ENCODE measurements at regions not wholly inside any gene's neighbourhood (a gene's known extent, or its start where the extent isn't known, plus 50 kb on each side); places are given as distances from the start of the nearest gene placed in this dataset.

GRCh38 chr10:45199205-45199740 lies 116.1 kb downstream of the OR13A1 start:
- H3K4me1 ChIP-seq (ENCODE audit: insufficient read depth, insufficient read length) = no peaks in the 10 kb centered on the region
- H3K9me3 ChIP-seq (ENCODE audit: insufficient read depth, low read length) = no peaks in the 10 kb centered on the region
- H3K4me3 ChIP-seq (ENCODE audit: insufficient read length, low read depth) = no peak overlapping the region
- H3K27me3 ChIP-seq (ENCODE audit: insufficient read depth, insufficient read length) = no peaks in the 10 kb centered on the region
- no peak for DNase-seq (ENCODE audit: low read depth, low spot score)
- no peaks in the 10 kb centered on the region for H3K36me3 ChIP-seq (ENCODE audit: insufficient read depth, insufficient read length, low read length)
- TF ChIP-seq YY1 (IDR thresholded peaks at IDR 0.05; ENCODE audit: insufficient read depth, insufficient read length) (no peak), SUZ12 (IDR thresholded peaks at IDR 0.05; ENCODE audit: extremely low read depth, insufficient read depth, insufficient read length) (no peak), ZNF274 (IDR thresholded peaks at IDR 0.05; ENCODE audit: low read depth, low read length) (no peak)
- H3K9ac ChIP-seq (ENCODE audit: insufficient read length, low read depth) = no peak overlapping the region

GRCh38 chr10:45201271-45201670 lies 114.1 kb downstream of the OR13A1 start:
- no peak overlapping the region for H3K4me3 ChIP-seq (ENCODE audit: insufficient read length, low read depth)
- H3K4me1 ChIP-seq (ENCODE audit: insufficient read depth, insufficient read length) = no peaks in the 10 kb centered on the region
- no peak for DNase-seq (ENCODE audit: low read depth, low spot score)
- H3K36me3 ChIP-seq (ENCODE audit: insufficient read depth, insufficient read length, low read length) = no peaks in the 10 kb centered on the region
- H3K9me3 ChIP-seq (ENCODE audit: insufficient read depth, low read length) = no peaks in the 10 kb centered on the region
- H3K27me3 ChIP-seq (ENCODE audit: insufficient read depth, insufficient read length) = no peaks in the 10 kb centered on the region
- TF ChIP-seq YY1 (IDR thresholded peaks at IDR 0.05; ENCODE audit: insufficient read depth, insufficient read length) = no peak
- TF ChIP-seq ZNF274 (IDR thresholded peaks at IDR 0.05; ENCODE audit: low read depth, low read length) = no peak
- no peak for TF ChIP-seq SUZ12 (IDR thresholded peaks at IDR 0.05; ENCODE audit: extremely low read depth, insufficient read depth, insufficient read length)
- no peak overlapping the region for H3K9ac ChIP-seq (ENCODE audit: insufficient read length, low read depth)

GRCh38 chr10:45202242-45202641 lies 113.2 kb downstream of the OR13A1 start:
- H3K4me1 ChIP-seq (ENCODE audit: insufficient read depth, insufficient read length) = no peaks in the 10 kb centered on the region
- H3K4me3 ChIP-seq (ENCODE audit: insufficient read length, low read depth) = no peak overlapping the region
- no peak for DNase-seq (ENCODE audit: low read depth, low spot score)
- H3K36me3 ChIP-seq (ENCODE audit: insufficient read depth, insufficient read length, low read length) = no peaks in the 10 kb centered on the region
- no peaks in the 10 kb centered on the region for H3K9me3 ChIP-seq (ENCODE audit: insufficient read depth, low read length)
- no peak overlapping the region for H3K9ac ChIP-seq (ENCODE audit: insufficient read length, low read depth)
- no peaks in the 10 kb centered on the region for H3K27me3 ChIP-seq (ENCODE audit: insufficient read depth, insufficient read length)
- no peak for TF ChIP-seq SUZ12 (IDR thresholded peaks at IDR 0.05; ENCODE audit: extremely low read depth, insufficient read depth, insufficient read length)
- no peak for TF ChIP-seq YY1 (IDR thresholded peaks at IDR 0.05; ENCODE audit: insufficient read depth, insufficient read length)
- TF ChIP-seq ZNF274 (IDR thresholded peaks at IDR 0.05; ENCODE audit: low read depth, low read length) = no peak

GRCh38 chr10:45204954-45205775 lies 110.2 kb downstream of the OR13A1 start:
- no peak for TF ChIP-seq ZNF274 (IDR thresholded peaks at IDR 0.05; ENCODE audit: low read depth, low read length)
- TF ChIP-seq YY1 (IDR thresholded peaks at IDR 0.05; ENCODE audit: insufficient read depth, insufficient read length) = no peak
- H3K27me3 ChIP-seq (ENCODE audit: insufficient read depth, insufficient read length) = no peaks in the 10 kb centered on the region
- no peak for DNase-seq (ENCODE audit: low read depth, low spot score)
- no peaks in the 10 kb centered on the region for H3K36me3 ChIP-seq (ENCODE audit: insufficient read depth, insufficient read length, low read length)
- H3K4me3 ChIP-seq (ENCODE audit: insufficient read length, low read depth) = no peak overlapping the region
- no peak overlapping the region for H3K9ac ChIP-seq (ENCODE audit: insufficient read length, low read depth)
- peaks cover 13% of the 10 kb centered on the region for H3K9me3 ChIP-seq (ENCODE audit: insufficient read depth, low read length)
- H3K4me1 ChIP-seq (ENCODE audit: insufficient read depth, insufficient read length) = no peaks in the 10 kb centered on the region

- Histone ChIP-seq H3K9ac (ENCODE audit: insufficient read length, low read depth) (no peak overlapping the region), H3K4me1 (ENCODE audit: insufficient read depth, insufficient read length) (no peaks in the 10 kb centered on the region), H3K9me3 (ENCODE audit: insufficient read depth, low read length) (peaks cover 13% of the 10 kb centered on the region), H3K4me3 (ENCODE audit: insufficient read length, low read depth) (no peak overlapping the region), H3K36me3 (ENCODE audit: insufficient read depth, insufficient read length, low read length) (no peaks in the 10 kb centered on the region), H3K27me3 (ENCODE audit: insufficient read depth, insufficient read length) (no peaks in the 10 kb centered on the region)
- no peak for DNase-seq (ENCODE audit: low read depth, low spot score)
- TF ChIP-seq ZNF274 (IDR thresholded peaks at IDR 0.05; ENCODE audit: low read depth, low read length) (no peak), SUZ12 (IDR thresholded peaks at IDR 0.05; ENCODE audit: extremely low read depth, insufficient read depth, insufficient read length) (no peak), YY1 (IDR thresholded peaks at IDR 0.05; ENCODE audit: insufficient read depth, insufficient read length) (no peak)
These were observed 105.5 kb downstream of the OR13A1 start for GRCh38 chr10:45209888-45210287.

- H3K4me1 ChIP-seq (ENCODE audit: insufficient read depth, insufficient read length) = no peaks in the 10 kb centered on the region
- H3K4me3 ChIP-seq (ENCODE audit: insufficient read length, low read depth) = no peak overlapping the region
- H3K9ac ChIP-seq (ENCODE audit: insufficient read length, low read depth) = no peak overlapping the region
- no peaks in the 10 kb centered on the region for H3K36me3 ChIP-seq (ENCODE audit: insufficient read depth, insufficient read length, low read length)
- DNase-seq (ENCODE audit: low read depth, low spot score) = no peak
- H3K9me3 ChIP-seq (ENCODE audit: insufficient read depth, low read length) = peaks cover 13% of the 10 kb centered on the region
- TF ChIP-seq YY1 (IDR thresholded peaks at IDR 0.05; ENCODE audit: insufficient read depth, insufficient read length) = no peak
- no peak for TF ChIP-seq ZNF274 (IDR thresholded peaks at IDR 0.05; ENCODE audit: low read depth, low read length)
- TF ChIP-seq SUZ12 (IDR thresholded peaks at IDR 0.05; ENCODE audit: extremely low read depth, insufficient read depth, insufficient read length) = no peak
- H3K27me3 ChIP-seq (ENCODE audit: insufficient read depth, insufficient read length) = no peaks in the 10 kb centered on the region
These were observed 103.8 kb downstream of the OR13A1 start for GRCh38 chr10:45211576-45211975.

GRCh38 chr10:45219416-45219815 lies 96.0 kb downstream of the OR13A1 start:
- no peak for DNase-seq (ENCODE audit: low read depth, low spot score)
- TF ChIP-seq SUZ12 (IDR thresholded peaks at IDR 0.05; ENCODE audit: extremely low read depth, insufficient read depth, insufficient read length) = no peak
- TF ChIP-seq ZNF274 (IDR thresholded peaks at IDR 0.05; ENCODE audit: low read depth, low read length) = no peak
- no peak for TF ChIP-seq YY1 (IDR thresholded peaks at IDR 0.05; ENCODE audit: insufficient read depth, insufficient read length)
- Histone ChIP-seq H3K9me3 (ENCODE audit: insufficient read depth, low read length) (no peaks in the 10 kb centered on the region), H3K36me3 (ENCODE audit: insufficient read depth, insufficient read length, low read length) (no peaks in the 10 kb centered on the region), H3K4me3 (ENCODE audit: insufficient read length, low read depth) (no peak overlapping the region), H3K9ac (ENCODE audit: insufficient read length, low read depth) (no peak overlapping the region), H3K27me3 (ENCODE audit: insufficient read depth, insufficient read length) (no peaks in the 10 kb centered on the region), H3K4me1 (ENCODE audit: insufficient read depth, insufficient read length) (no peaks in the 10 kb centered on the region)

Measured in NT2/D1 (cell line).